ENCODE measurements at regions not wholly inside any gene's neighbourhood (a gene's known extent, or its start where the extent isn't known, plus 50 kb on each side); places are given as distances from the start of the nearest gene placed in this dataset.

DNA sequence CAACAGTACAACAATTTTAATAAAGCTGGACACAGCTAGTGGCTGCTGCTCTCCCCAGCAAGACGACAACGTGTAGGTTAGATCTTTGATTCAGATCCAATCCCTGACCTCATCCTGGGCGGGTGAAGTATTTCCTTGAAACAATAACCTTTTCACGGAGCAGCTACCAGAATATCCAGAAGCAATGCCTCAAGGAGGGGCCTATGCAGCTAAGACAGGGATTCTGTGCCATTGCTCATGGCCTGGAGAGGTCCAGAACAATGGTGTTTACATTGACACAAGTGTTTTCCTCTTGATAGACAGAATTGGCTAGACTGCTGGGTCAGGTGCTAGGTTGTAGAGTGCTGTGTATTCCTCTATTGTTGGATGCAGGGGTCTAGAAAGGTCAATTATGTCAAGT is 520.1 kb downstream of the BCL11A start:
- no peaks in the 10 kb centered on the region for H3K79me2 ChIP-seq (replicated peaks; ENCODE audit: insufficient read depth, low read length)
- TF ChIP-seq, protein P1, sequence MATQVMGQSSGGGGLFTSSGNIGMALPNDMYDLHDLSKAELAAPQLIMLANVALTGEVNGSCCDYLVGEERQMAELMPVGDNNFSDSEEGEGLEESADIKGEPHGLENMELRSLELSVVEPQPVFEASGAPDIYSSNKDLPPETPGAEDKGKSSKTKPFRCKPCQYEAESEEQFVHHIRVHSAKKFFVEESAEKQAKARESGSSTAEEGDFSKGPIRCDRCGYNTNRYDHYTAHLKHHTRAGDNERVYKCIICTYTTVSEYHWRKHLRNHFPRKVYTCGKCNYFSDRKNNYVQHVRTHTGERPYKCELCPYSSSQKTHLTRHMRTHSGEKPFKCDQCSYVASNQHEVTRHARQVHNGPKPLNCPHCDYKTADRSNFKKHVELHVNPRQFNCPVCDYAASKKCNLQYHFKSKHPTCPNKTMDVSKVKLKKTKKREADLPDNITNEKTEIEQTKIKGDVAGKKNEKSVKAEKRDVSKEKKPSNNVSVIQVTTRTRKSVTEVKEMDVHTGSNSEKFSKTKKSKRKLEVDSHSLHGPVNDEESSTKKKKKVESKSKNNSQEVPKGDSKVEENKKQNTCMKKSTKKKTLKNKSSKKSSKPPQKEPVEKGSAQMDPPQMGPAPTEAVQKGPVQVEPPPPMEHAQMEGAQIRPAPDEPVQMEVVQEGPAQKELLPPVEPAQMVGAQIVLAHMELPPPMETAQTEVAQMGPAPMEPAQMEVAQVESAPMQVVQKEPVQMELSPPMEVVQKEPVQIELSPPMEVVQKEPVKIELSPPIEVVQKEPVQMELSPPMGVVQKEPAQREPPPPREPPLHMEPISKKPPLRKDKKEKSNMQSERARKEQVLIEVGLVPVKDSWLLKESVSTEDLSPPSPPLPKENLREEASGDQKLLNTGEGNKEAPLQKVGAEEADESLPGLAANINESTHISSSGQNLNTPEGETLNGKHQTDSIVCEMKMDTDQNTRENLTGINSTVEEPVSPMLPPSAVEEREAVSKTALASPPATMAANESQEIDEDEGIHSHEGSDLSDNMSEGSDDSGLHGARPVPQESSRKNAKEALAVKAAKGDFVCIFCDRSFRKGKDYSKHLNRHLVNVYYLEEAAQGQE (IDR thresholded peaks at IDR 0.05; ENCODE audit: borderline replicate concordance), result no peak
- no peak for TF ChIP-seq POLR2AphosphoS5 (IDR thresholded peaks at IDR 0.05)
- TF ChIP-seq EP300 (conservative IDR thresholded peaks at IDR 0.05; ENCODE audit: poor library complexity, severe bottlenecking), result no peak
- TF ChIP-seq SMC3 (conservative IDR thresholded peaks at IDR 0.05; ENCODE audit: poor library complexity), result no peak
- TF ChIP-seq RAD21 (conservative IDR thresholded peaks at IDR 0.05), result no peak
- no peak for TF ChIP-seq TAF1 (IDR thresholded peaks at IDR 0.05; ENCODE audit: low read depth)
- TF ChIP-seq EZH2 (IDR thresholded peaks at IDR 0.05; ENCODE audit: borderline replicate concordance, insufficient read depth, low read length, poor library complexity, severe bottlenecking), result no peak
- TF ChIP-seq, protein P2, sequence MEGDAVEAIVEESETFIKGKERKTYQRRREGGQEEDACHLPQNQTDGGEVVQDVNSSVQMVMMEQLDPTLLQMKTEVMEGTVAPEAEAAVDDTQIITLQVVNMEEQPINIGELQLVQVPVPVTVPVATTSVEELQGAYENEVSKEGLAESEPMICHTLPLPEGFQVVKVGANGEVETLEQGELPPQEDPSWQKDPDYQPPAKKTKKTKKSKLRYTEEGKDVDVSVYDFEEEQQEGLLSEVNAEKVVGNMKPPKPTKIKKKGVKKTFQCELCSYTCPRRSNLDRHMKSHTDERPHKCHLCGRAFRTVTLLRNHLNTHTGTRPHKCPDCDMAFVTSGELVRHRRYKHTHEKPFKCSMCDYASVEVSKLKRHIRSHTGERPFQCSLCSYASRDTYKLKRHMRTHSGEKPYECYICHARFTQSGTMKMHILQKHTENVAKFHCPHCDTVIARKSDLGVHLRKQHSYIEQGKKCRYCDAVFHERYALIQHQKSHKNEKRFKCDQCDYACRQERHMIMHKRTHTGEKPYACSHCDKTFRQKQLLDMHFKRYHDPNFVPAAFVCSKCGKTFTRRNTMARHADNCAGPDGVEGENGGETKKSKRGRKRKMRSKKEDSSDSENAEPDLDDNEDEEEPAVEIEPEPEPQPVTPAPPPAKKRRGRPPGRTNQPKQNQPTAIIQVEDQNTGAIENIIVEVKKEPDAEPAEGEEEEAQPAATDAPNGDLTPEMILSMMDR (IDR thresholded peaks at IDR 0.05; ENCODE audit: poor library complexity, severe bottlenecking), result no peak
- TF ChIP-seq MXI1 (conservative IDR thresholded peaks at IDR 0.05; ENCODE audit: poor library complexity, severe bottlenecking), result no peak

DNA sequence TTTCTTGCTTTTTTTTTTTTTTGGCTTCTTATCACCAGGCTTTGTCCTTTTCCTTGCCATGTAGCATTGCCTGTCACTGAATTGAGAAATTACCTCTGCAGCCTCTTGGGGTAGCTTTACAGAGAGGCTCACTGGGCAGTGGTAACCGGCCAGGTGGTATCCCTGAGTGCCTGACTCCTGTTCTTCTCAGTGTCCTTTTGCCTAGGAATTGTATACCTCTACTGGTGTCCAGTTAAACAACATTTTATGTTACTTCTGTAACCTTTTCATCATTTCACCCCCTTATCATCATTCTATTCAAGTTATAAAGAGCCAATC is 523.9 kb downstream of the BCL11A start:
- Histone ChIP-seq H3F3A (ENCODE audit: insufficient read depth, low read length, poor library complexity, severe bottlenecking) (no peaks in the 10 kb centered on the region), H3K36me3 (ENCODE audit: insufficient read depth, low read length) (no peaks in the 10 kb centered on the region), H3K9me3 (ENCODE audit: low read length) (peaks cover 11% of the 10 kb centered on the region), H3K9ac (ENCODE audit: low read length) (no peak overlapping the region), H3K79me2 (replicated peaks; ENCODE audit: insufficient read depth, low read length) (no peaks in the 10 kb centered on the region), H3K9me2 (ENCODE audit: insufficient read depth, low read length) (no peaks in the 10 kb centered on the region), H3K27ac (ENCODE audit: low read length) (no peak overlapping the region), H4K20me1 (ENCODE audit: insufficient read depth) (no peaks in the 10 kb centered on the region), H2AFZ (ENCODE audit: low read depth, low read length) (no peak overlapping the region), H3K4me3 (ENCODE audit: low read length) (no peak overlapping the region), H3K4me2 (ENCODE audit: low read length) (no peak overlapping the region), H3K27me3 (ENCODE audit: insufficient read depth, low read depth, low read length) (no peaks in the 10 kb centered on the region)
- TF ChIP-seq, protein P1 (IDR thresholded peaks at IDR 0.05; ENCODE audit: borderline replicate concordance), result no peak
- TF ChIP-seq EZH2 (IDR thresholded peaks at IDR 0.05; ENCODE audit: borderline replicate concordance, insufficient read depth, low read length, poor library complexity, severe bottlenecking) (no peak), EP300 (conservative IDR thresholded peaks at IDR 0.05; ENCODE audit: poor library complexity, severe bottlenecking) (no peak)

More for the DNA sequence above, 520.1 kb downstream of the BCL11A start:
- Histone ChIP-seq H3K9me2 (ENCODE audit: insufficient read depth, low read length) (no peaks in the 10 kb centered on the region), H3K9ac (ENCODE audit: low read length) (no peak overlapping the region), H3K9me3 (ENCODE audit: low read length) (peaks cover 11% of the 10 kb centered on the region), H3K27me3 (ENCODE audit: insufficient read depth, low read depth, low read length) (no peaks in the 10 kb centered on the region), H3K4me3 (ENCODE audit: low read length) (no peak overlapping the region), H3K27ac (ENCODE audit: low read length) (no peak overlapping the region), H2AFZ (ENCODE audit: low read depth, low read length) (no peak overlapping the region), H4K20me1 (ENCODE audit: insufficient read depth) (no peaks in the 10 kb centered on the region), H3F3A (ENCODE audit: insufficient read depth, low read length, poor library complexity, severe bottlenecking) (no peaks in the 10 kb centered on the region), H3K36me3 (ENCODE audit: insufficient read depth, low read length) (no peaks in the 10 kb centered on the region), H3K4me2 (ENCODE audit: low read length) (no peak overlapping the region)
